Stimulated activated CD4-positive, alpha-beta T cell treated with anti-CD3 and anti-CD28 coated beads, Interleukin-1b, Interleukin-23, amount 100 ng/mL, for 1 hour (primary cell): ENCODE measurements at regions not wholly inside any gene's neighbourhood (a gene's known extent, or its start where the extent isn't known, plus 50 kb on each side); places are given as distances from the start of the nearest gene placed in this dataset.

Source experiments
- DNase-seq, 2 donors: peaks; one replicate each; pipeline ENCODE4 v3.0.0-alpha.2; 2020; ENCODE audit warnings: low read depth in 2 of 2

DNA sequence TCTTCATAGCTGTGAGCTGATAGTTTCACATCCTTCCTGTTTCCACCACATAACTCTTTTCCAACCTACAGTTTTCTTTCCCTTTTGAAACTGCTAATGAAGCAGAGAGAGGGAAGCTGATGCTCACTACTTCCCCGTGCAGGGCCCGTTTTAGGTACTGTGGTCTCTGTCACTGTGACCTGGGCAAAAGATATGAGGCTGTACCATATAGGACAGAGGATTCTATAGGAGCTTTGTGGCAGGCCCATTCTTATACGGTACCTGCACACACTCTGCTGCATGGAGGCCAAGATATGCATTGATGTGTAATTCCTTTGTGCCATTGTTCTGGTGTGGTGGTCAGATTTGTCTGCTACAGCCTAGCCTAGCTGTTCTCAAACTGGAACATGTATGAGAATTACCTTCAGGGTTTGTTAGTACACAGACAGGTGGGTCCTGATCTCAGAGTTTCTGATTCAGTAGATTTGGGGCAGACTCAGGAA lies 577.3 kb downstream of the LMO7 start:
- no peak for DNase-seq

DNA sequence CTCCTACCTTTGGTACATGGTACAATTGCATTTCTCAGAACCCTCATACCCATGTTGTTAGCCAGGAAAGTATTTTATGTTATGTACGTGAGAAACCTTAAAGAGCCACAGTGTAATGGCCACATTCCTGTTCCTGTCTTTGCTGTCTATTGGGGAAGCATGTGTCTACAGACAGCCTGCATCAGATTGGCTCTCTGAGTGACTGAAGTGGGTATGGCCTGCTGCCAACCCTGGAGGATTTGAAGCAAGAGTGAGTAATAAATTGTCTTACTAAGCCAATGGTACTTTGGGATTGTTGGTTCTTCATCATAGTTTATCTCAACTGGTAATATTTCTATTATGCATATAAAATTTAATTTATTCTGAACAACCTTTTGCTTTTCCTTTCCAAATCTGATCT lies 574.1 kb downstream of the LMO7 start:
- no peak for DNase-seq

- DNase-seq = no peak
Measured at GRCh38 chr13:76198568-76199163, 562.5 kb downstream of the LMO7 start.

DNA sequence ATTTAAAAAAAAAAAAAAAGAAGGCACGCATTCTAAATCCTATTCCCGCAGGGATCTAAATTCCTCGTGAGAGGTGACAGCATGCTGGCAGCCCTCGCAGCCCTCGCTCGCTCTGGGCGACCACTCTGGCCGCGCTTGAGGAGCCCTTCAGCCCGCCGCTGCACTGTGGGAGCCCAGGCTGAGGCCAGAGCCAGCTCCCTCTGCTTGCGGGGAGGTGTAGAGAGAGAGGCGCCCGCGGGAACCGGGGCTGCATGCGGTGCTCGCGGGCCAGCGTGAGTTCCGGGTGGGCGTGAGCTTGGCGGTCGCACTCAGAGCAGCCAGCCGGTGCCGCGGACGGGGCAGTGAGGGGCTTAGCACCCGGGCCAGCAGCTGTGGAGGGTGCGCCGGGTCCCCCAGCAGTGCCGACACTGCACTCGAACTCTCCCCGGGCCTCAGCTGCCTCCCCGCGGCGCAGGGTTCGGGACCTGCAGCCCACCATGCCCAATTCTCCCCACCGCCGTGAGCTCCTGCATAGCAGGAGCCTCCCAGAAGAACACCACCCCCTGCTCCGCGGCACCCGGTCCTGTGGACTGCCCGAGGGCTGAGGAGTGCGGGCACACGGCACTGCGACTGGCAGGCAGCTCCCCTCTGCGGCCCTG lies 553.9 kb downstream of the LMO7 start:
- no peak for DNase-seq

GRCh38 chr13:76175961-76176725 lies 540.0 kb downstream of the LMO7 start:
- DNase-seq = no peak

DNA sequence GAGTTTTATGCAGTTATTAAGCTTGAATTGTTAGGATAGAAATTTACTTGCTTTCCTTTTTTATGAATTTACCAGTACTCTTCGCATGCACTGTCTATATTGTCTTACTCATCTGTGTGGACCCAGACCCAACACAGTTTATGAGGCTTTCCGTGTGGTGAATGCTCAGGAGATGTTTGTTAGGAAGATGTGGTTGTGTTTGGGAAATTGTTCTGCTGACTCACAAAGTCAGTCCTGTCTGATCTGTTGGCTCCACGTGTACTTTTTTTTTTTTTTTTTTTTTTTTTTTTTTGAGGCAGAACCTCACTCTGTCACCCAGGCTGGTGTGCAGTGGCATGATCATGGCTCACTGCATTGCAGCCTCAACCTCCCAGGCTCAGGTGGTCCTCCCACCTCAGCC lies 532.5 kb downstream of the LMO7 start:
- DNase-seq = no peak

GRCh38 chr13:76164290-76164689 lies 528.2 kb downstream of the LMO7 start:
- DNase-seq = no peak

- DNase-seq = no peak
Measured at GRCh38 chr13:76163761-76164160, 527.6 kb downstream of the LMO7 start.

DNA sequence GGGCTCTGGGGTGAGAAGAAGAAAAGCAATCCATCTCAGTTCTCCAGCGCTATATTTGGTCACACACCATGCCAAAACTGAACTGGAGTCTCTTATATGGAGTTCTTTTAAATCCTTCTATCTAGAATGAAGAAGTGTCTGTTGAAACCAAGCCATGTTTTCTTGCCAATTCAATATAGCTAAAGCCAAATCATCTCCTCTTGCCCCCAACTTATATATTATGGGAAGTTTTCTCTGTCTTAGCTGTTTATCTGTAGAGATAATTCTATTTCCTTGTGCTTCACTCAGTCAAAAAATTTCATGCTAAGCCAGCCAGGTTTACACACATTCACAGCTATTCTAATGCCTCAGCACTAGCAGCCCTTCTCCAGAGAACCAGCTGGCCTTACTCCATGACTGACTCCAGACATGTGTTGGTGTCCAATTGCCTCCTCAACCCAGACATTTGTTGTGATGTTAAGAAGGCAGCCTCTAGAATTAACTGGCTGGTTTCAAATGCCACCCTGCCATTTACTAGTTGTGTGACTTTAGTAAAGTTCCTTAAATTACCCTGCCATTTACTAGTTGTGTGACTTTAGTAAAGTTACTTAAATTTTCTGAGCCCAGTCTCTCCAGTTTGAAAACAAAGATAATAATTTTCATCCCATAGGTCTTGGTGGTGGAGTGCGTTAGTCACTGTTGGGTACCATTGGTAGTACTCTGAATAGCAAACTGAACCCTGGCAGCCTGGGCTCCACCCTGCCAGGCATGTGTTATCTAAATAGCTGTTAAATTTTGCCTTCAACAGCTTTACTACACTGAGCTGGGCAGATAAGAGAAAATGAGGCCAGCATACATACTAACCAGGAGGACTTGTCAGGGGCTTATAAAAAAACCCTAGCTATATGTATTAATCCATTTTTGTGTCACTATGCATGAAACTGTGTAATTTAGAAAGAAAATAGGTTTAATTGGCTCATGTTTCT lies 525.1 kb downstream of the LMO7 start:
- DNase-seq = no peak

- no peak for DNase-seq
Measured at GRCh38 chr13:76160506-76160905, 524.4 kb downstream of the LMO7 start.

DNA sequence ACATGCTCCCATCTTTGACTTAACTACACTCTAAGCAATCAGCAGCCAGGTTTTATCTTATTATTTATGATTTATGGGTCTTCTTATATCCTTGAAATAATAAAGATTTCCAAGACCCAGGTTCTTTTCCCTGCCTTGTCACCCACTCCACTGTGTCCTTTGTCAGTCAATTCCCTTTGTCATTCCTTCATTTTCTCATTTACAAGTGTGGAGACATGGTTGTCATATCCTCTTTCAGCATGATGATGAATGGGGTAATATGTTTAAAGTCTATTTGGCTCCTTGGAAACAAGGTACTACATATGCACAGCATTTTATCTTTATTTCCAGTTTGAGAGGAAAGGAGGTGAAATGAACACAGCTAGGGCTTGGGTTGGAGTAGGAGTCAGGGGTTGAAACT lies 521.8 kb downstream of the LMO7 start:
- DNase-seq = no peak

DNA sequence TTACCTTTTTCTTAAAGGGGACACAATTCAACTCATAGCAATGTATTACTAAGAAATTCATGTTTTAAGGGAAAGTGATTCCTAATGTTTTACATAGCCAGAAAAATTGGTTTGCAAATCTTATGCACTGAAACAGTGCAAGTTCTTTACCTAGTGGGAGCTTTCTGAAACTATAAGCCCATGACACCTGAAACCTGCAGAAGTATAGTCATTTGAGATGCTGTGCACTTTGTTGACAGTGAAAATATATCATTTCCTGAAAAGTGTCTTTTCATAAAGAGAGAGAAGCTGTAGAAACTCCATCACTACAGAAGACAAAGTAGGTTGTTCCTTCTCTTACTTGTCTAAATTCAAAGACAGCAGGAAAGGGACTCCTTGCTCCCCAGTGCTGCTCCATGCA lies 517.1 kb downstream of the LMO7 start:
- no peak for DNase-seq

DNA sequence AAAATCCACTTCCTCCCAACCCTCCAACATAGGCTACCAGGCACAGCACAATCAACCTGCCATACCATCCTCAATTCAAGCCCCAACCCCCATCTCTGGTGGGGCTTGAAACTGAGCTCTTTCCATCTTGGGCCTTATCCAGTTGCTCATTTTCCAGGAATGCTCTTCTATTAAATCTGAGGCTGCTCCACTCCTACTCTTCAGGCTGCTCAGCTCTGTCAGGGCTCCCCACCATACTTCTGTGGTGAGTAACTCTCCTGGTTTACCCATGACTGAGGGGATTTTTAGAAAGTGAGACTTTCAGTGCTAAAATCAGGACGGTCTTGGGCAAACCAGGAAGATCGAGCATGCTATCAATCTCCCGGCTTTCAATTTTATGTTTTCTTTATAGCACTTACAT lies 512.8 kb downstream of the LMO7 start:
- DNase-seq = no peak

GRCh38 chr13:76148374-76148773 lies 512.2 kb downstream of the LMO7 start:
- DNase-seq = no peak

GRCh38 chr13:76132532-76132931 lies 496.4 kb downstream of the LMO7 start:
- no peak for DNase-seq

DNA sequence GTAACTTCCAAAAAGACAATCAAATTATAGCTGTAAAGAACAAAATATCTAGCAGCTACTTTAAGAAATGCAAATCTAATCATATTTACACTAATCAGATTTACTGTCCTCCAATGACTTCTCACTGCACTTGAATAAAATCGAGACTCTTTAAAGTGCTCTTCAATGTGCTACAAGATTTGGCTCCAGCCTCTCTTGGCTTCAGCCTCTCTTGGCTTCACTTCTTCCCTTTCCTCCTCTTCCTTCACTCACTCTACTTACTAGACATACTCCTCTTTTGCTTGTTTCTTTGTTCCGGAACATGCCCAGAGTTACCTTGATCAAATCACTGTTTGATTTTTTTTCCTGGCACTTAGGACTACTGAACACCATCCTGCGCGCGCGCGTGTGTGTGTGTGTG lies 495.4 kb downstream of the LMO7 start:
- DNase-seq = no peak

DNA sequence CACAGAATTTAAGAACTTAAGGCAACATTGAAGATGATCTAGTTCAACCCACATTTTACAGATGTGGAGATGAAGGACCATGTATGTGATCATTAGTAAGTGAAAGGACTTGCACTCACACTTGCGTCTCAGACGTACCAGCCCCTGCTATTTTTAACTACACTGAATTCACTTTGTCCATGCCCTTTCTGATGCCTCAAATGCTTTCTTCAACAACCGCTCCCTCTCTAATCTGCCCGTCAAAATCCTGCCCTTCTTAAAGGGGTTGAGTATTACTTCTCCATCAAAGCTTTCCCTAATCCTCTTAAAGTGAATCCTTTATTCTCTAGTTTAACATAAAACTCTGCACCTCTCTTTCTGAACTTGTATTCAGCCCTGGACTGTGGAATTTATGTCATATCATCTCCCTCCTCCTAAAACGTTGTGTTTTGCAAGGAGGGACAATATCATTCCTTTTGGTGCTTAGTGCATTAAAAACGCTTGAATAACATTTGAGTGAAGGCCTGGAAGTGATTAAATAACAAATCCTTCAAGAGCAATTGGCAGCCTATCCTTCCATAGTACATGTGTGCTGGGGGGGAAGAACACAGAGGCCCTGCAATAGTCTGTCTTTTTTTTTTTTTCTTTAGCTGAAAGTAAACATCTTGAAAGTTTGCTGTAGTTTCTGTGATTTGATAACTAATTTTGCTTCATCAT lies 493.3 kb downstream of the LMO7 start:
- DNase-seq = no peak

- DNase-seq = no peak
Measured at GRCh38 chr13:76127922-76128321, 491.8 kb downstream of the LMO7 start.

DNA sequence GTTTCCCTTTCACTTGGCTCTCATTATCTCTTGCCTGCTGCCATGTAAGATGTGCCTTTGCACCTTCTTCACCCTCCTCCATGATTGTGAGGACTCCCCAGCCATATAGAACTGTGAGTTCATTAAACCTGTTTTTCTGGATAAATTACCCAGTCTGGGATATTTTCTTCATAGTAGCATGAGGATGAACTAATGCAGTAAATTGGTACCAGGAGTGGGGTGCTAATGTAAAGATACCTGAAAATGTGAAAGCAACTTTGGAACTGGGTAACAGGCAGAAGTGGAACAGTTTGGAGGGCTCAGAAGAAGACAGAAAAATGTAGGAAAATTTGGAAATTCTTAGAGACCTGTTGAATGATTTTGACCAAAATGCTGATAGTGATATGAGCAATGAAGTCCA lies 487.4 kb downstream of the LMO7 start:
- no peak for DNase-seq

GRCh38 chr13:76116751-76117360 lies 480.7 kb downstream of the LMO7 start:
- DNase-seq = no peak

- no peak for DNase-seq
Measured at GRCh38 chr13:76106763-76107162, 470.6 kb downstream of the LMO7 start.
